Ramos (cell line): ENCODE measurements at regions not wholly inside any gene's neighbourhood (a gene's known extent, or its start where the extent isn't known, plus 50 kb on each side); places are given as distances from the start of the nearest gene placed in this dataset.

ENCODE experiments used
- in situ Hi-C: fragments of 300-500 bp; cut with MboI; formaldehyde crosslinking; loops from one replicate; pipeline ENCODE4 v1.14.3; 2022; ENCODE audit warnings: low sequenced_read_pairs; ENCODE audit not compliant: unreplicated experiment

DNA sequence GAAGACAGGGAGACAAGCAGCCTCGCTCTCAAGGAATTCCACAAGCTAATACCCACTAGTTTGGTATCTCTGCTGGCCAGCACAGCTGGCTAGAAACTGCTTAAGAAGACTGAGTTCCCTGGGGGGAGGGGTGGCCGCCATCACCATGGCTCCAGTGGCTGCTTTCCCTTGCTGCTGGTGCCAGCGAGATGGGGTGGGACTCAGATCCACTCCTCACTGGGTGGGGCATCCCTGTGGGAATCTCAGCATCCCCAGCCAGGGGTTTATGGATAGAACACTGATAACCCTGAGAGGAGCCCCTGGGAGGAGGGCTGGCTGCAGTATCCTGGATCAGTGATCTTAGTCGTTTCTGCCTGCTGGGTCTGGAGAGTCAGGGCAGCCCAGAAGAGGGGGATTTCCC is 170.6 kb upstream of the MDGA2 start:
- in situ Hi-C loops, result no loop called here

DNA sequence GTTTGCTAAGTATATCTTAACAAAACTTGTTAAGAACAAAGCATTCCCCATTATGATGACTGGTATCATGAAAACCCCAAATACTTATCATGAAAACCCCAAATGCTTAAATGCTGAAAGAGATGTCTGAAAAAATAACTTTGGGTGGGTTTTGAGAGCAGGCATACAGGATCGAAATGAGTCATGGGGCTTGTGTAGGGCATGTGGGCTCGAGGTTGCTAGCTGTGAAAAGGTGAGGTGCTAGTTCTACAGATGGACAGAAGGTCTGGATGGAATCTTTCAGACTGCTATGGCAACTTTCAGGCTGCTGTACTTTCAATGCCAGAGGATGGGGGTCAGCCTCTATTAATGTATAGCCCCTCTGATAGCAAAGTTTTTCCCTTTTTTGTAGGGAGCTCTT is 167.8 kb upstream of the MDGA2 start:
- in situ Hi-C loops, result no loop called here

DNA sequence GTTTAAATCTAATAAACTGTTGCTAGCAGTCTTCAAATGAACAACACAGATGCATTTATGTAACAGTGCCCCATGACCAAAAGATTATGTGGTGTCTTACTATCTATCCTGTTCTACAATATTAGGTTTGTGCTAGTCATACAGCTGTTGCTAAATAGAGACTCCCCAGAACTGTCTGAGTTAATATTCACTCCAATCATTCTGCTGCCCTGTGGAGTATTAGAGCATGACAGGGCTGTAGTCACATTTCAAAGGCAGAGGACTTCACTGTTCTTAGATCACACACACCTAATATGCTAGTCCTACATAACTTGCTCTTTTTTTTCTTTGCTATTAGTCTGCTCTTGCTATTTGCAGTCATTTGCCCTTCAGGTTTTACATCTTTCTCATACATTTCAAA is 157.6 kb upstream of the MDGA2 start:
- in situ Hi-C loops, result no loop called here

DNA sequence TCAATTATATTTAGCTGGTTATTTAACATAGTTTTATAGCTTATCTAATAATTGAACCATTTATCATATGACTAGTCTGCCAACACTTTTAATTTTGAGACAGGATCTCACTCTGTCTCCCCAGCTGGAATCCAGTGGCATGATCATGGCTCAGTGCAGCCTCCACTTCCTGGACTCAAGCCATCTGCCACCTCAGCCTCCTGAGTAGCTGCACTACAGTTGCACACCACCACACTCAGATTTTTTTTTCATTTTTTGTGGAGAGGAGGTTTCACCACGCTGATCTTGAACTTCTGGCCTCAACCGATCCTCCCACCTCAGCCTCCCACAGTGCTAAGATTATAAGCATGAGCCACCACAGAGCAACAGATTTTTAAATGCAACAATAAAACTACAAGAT is 151.4 kb upstream of the MDGA2 start:
- in situ Hi-C loops, result no loop called here

DNA sequence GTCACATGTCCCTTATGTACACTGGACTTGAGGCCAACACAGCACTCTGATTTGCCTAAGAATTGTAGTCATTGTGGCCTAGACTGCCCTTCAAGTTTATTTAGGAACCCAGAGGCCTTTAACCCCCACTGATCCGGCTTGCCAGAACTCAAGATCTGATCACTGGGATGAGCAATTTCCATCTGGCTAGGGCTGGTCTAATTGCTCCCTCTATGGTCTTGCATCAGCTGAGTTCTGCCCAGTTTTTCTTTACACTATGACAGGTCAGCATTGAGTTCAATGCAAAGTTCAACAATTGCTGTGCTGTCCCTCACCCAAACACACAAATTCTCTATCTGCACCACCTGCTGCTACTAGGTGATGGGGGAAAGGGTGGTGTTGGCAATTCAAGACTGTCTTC is 146.9 kb upstream of the MDGA2 start:
- in situ Hi-C loops, result no loop called here

DNA sequence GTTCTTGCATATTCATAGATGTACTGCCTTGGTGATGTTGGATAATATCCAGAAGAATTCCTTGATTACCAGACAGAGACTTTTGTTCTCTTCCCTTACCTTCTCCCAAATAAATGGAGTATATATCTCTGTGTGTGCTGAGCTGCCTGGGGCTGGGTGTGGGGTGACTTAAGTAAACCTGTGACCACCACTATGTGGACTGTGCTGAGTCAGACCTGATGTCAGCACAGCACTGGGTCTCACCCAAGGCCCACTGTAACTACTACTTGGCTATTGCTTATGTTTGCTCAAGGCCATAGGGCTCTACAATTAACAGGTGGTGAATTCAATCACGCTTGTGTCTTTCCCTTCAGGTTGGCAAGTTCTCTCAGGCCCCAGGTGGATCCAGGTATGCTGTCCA is 145.7 kb upstream of the MDGA2 start:
- in situ Hi-C loops, result no loop called here

DNA sequence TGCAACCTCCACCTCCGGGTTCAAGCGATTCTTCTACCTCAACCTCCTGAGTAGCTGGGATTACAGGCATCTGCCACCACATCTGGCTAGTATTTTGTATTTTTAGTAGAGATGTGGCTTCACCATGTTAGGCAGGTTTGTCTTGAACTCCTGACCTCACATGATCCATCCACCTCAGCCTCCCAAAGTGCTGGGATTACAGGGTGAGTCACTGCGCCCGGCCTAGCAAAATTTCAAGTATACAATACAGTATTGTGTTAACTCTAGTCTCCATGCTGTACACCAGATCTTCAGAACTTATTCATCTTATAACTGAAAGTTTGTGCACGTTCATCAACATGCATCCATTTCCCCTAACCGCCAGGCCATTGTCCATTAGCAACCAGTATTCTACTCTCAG is 115.1 kb upstream of the MDGA2 start:
- in situ Hi-C loops, result no loop called here

DNA sequence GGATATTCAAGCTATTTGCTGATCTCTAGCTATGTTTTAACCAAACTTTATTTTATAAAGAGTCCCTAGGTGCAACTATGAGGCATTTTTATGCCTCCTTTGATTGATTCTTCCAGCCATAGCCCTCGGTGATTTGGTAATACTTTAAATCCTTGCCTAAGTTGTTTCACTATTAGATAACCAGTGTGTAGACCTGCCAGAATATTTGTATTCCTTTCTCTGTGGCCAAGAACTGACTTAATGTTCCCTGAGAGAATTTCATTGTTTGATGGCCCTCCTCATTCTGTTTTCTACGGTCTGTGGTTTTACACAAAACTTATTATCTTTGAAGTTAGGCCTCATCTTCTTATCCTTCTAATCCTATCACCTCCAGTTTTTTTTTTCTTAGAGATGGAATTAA is 109.7 kb upstream of the MDGA2 start:
- in situ Hi-C loops, result no loop called here

DNA sequence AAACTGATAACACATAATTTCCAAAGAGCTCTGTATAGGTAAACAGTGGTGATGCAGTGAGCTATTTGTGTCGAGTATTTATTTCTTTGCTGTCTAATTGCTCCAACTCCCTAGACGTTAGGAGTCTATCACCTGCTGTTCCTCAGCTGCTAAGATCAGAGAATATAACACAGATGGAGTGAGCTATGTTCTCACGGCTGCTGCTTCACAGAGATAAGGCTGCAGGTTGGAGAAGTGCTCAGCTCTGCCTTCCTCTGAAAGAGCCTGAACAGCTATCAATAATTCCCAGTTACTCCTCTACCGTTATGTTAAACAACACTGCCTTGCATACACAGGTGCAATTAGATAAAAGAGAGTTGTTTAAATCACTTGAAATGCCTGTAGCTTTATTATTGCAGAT is 103.2 kb upstream of the MDGA2 start:
- in situ Hi-C loops, result no loop called here

DNA sequence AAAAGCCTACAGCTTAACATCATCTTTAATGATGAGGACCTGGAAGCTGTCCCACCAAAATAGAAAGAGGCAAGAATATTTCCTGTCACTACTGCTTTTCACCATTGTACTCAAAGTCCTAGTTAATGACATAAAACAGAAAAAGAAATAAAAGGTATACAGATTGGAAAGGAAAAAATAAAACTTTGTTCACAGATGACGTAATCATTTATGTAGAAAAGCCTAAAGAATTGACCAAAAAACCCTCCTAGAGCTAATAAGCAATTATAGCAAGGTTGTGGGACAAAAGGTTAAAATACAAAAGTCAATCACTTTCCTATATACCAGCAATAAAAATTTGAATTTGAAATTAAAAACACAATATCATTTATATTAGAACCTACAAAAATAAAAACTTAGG is 97.2 kb upstream of the MDGA2 start:
- in situ Hi-C loops, result no loop called here

DNA sequence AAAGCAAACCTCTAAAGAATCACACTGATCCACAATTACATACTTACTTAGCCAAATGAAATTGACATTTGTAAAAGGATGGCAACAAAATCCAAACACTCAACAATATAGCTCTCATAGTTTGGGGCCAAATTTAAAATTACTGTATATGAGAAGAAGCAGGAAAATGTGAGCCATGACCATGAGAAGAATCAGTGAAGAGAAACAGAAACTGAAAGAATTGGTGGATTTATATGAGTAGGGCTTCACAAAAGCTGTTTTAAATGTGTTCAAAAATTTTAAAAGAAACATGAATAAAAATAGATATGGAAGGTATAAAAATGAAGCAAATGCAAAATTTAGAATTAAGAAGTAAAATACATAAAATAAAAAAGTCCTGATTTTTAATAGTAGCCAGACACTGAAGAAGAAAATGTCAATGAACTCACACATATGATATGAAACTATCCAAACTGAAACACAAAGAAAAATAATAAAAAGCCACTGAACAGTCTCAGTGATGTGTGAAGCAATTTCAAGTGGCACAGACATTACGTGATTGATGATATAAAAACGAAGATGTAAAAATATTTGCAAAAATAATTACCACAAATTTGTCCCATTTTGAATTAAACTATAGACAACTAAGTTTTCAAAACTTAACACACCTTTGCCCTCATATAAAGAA is 87.9 kb upstream of the MDGA2 start:
- in situ Hi-C loops, result no loop called here

DNA sequence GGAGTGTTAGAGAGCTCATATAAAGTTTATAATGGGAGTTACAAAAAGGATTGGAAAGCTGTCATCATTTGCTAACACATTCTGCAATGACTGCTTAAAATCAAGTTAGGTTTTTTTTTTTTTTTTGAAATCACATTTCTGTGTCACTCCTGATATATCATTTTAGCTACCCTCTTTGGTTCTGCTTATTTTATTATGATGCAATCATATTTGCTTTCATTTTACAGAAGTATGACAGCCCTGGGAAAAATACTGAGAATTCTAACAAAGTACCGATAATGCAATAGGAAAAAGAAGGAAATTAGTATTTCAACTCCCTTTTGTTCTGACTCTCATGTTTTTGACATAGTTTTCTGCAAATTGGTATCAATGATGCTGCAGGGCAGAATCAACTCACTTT is 71.6 kb upstream of the MDGA2 start:
- in situ Hi-C loops, result no loop called here

DNA sequence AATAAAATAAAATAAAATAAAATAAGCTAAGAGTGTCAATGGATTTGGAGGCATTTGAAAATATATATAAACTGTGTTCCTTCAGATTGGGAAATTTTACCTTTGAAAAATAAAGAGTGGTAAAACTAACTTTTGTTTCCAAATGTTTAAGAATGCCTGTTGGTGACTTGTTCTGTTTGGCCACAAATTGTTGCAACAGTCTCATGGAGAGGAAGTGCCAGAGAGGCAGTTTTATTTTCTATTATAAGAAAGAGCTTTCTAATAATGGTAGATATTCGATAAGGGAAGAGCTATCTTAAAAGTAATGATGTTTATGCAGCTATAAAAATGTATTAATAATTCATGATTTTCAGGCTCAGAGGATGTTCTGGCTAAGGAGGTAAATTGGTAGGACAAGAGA is 68.8 kb upstream of the MDGA2 start:
- in situ Hi-C loops, result no loop called here

DNA sequence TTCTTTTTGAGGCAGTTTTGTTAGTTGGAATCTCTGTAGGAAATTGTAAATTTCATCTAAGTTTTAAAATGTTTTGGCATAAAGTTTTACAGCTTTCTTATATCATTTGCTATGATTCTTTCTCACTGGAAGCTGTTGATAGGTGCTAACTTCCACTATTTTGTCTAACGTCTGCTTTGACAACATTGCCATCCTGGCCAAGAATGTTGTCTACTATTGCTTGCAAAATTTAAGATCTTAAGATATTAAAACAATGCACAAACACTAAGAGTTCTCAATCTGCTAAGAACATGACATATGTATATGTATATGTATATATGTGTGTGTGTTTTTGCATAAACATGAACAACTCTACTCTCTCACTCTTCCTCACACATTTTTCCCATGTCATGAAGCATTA is 64.1 kb upstream of the MDGA2 start:
- in situ Hi-C loops, result no loop called here

DNA sequence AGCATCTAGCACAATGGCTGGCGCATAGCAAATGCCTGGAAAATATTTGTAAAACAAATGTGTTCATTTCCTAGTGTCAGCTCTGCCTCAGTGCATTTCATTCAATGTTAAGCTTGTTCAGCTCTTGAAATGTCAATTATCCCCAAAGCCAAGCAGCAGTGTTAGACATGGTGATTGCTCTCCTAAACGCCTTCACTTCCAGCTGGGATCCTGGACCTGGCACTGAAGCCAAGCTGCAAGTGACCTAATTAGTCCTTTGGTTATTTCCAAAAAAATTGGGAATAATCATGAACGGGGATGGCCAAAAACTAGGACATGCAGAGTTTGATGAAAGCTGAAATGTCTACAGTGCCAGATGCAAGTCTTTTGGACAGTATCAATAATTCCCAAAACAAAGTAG is 54.9 kb upstream of the MDGA2 start:
- in situ Hi-C loops, result no loop called here
